ENCODE measurements at regions not wholly inside any gene's neighbourhood (a gene's known extent, or its start where the extent isn't known, plus 50 kb on each side); places are given as distances from the start of the nearest gene placed in this dataset.

- Histone ChIP-seq H3K4me3 (ENCODE audit: low read depth, low read length, poor library complexity, severe bottlenecking) (no peak overlapping the region), H3K9ac (ENCODE audit: low read length) (no peak overlapping the region), H3K9me2 (ENCODE audit: low read depth, low read length) (no peaks in the 10 kb centered on the region), H3K9me3 (ENCODE audit: low read length) (no peaks in the 10 kb centered on the region), H4K20me1 (ENCODE audit: insufficient read depth, low read length) (no peaks in the 10 kb centered on the region), H3K27me3 (ENCODE audit: insufficient read depth, low read length) (peaks cover 9% of the 10 kb centered on the region; the same call in 1 of the 2 replicates), H2AFZ (ENCODE audit: low read length) (no peak overlapping the region), H3K4me1 (ENCODE audit: insufficient read depth, low read length, severe bottlenecking) (no peaks in the 10 kb centered on the region), H3K27ac (ENCODE audit: low read depth, low read length, poor library complexity, severe bottlenecking) (no peak overlapping the region), H3K79me2 (ENCODE audit: insufficient read depth, low read length) (no peaks in the 10 kb centered on the region), H3K4me2 (ENCODE audit: low read length) (no peak overlapping the region), H3F3A (ENCODE audit: insufficient read depth, low read length) (no peaks in the 10 kb centered on the region), H3K36me3 (ENCODE audit: insufficient read depth, low read length) (no peaks in the 10 kb centered on the region)
- TF ChIP-seq EZH2 (IDR thresholded peaks at IDR 0.05; ENCODE audit: borderline replicate concordance, low read length) (no peak), CTCF (IDR thresholded peaks at IDR 0.05; ENCODE audit: low read length) (no peak)
These were observed 76.7 kb upstream of the SLC38A2 start for GRCh38 chr12:46449316-46449715.

- H2AFZ ChIP-seq (ENCODE audit: low read length): no peak overlapping the region
These were observed 74.1 kb upstream of the SLC38A2 start for GRCh38 chr12:46446645-46447044.

GRCh38 chr12:46445551-46446235 is 73.1 kb upstream of the SLC38A2 start:
- Histone ChIP-seq H3K4me3 (ENCODE audit: low read depth, low read length, poor library complexity, severe bottlenecking) (no peak overlapping the region), H3K36me3 (ENCODE audit: insufficient read depth, low read length) (no peaks in the 10 kb centered on the region), H3K9me2 (ENCODE audit: low read depth, low read length) (no peaks in the 10 kb centered on the region), H3K27ac (ENCODE audit: low read depth, low read length, poor library complexity, severe bottlenecking) (no peak overlapping the region), H3K4me1 (ENCODE audit: insufficient read depth, low read length, severe bottlenecking) (no peaks in the 10 kb centered on the region), H3K79me2 (ENCODE audit: insufficient read depth, low read length) (no peaks in the 10 kb centered on the region), H3K4me2 (ENCODE audit: low read length) (no peak overlapping the region), H3K27me3 (ENCODE audit: insufficient read depth, low read length) (peaks cover 9% of the 10 kb centered on the region; the same call in 1 of the 2 replicates), H3K9ac (ENCODE audit: low read length) (no peak overlapping the region), H2AFZ (ENCODE audit: low read length) (no peak overlapping the region), H3F3A (ENCODE audit: insufficient read depth, low read length) (no peaks in the 10 kb centered on the region), H3K9me3 (ENCODE audit: low read length) (no peaks in the 10 kb centered on the region), H4K20me1 (ENCODE audit: insufficient read depth, low read length) (no peaks in the 10 kb centered on the region)
- TF ChIP-seq CTCF (IDR thresholded peaks at IDR 0.05; ENCODE audit: low read length) (no peak), EZH2 (IDR thresholded peaks at IDR 0.05; ENCODE audit: borderline replicate concordance, low read length) (no peak)

More at GRCh38 chr12:46446645-46447044, 74.1 kb upstream of the SLC38A2 start:
- no peak overlapping the region for H3K9ac ChIP-seq (ENCODE audit: low read length)
- H3K79me2 ChIP-seq (ENCODE audit: insufficient read depth, low read length): no peaks in the 10 kb centered on the region
- no peaks in the 10 kb centered on the region for H3K9me3 ChIP-seq (ENCODE audit: low read length)
- H3K27me3 ChIP-seq (ENCODE audit: insufficient read depth, low read length): peaks cover 9% of the 10 kb centered on the region; the same call in 1 of the 2 replicates
- no peak overlapping the region for H3K27ac ChIP-seq (ENCODE audit: low read depth, low read length, poor library complexity, severe bottlenecking)
- no peaks in the 10 kb centered on the region for H3F3A ChIP-seq (ENCODE audit: insufficient read depth, low read length)
- H3K4me3 ChIP-seq (ENCODE audit: low read depth, low read length, poor library complexity, severe bottlenecking): no peak overlapping the region
- no peaks in the 10 kb centered on the region for H3K9me2 ChIP-seq (ENCODE audit: low read depth, low read length)
- no peak for TF ChIP-seq EZH2 (IDR thresholded peaks at IDR 0.05; ENCODE audit: borderline replicate concordance, low read length)
- no peak for TF ChIP-seq CTCF (IDR thresholded peaks at IDR 0.05; ENCODE audit: low read length)
- no peaks in the 10 kb centered on the region for H3K36me3 ChIP-seq (ENCODE audit: insufficient read depth, low read length)
- H4K20me1 ChIP-seq (ENCODE audit: insufficient read depth, low read length): no peaks in the 10 kb centered on the region
- H3K4me2 ChIP-seq (ENCODE audit: low read length): no peak overlapping the region
- no peaks in the 10 kb centered on the region for H3K4me1 ChIP-seq (ENCODE audit: insufficient read depth, low read length, severe bottlenecking)
